ENCODE measurements at regions not wholly inside any gene's neighbourhood (a gene's known extent, or its start where the extent isn't known, plus 50 kb on each side); places are given as distances from the start of the nearest gene placed in this dataset.

GRCh38 chr16:72324578-72324977, 152.6 kb upstream of the PMFBP1 start:
- DNase-seq (ENCODE audit: low read depth): no peak
- TF ChIP-seq CTCF (IDR thresholded peaks at IDR 0.05; ENCODE audit: insufficient read depth, low read length): no peak
- no peak overlapping the region for H3K4me3 ChIP-seq (ENCODE audit: low read depth, low read length)

GRCh38 chr16:72317446-72317845, 145.5 kb upstream of the PMFBP1 start:
- TF ChIP-seq CTCF (IDR thresholded peaks at IDR 0.05; ENCODE audit: insufficient read depth, low read length): no peak
- no peak overlapping the region for H3K4me3 ChIP-seq (ENCODE audit: low read depth, low read length)
- peak; percentile 75 for DNase-seq (ENCODE audit: low read depth)

DNA sequence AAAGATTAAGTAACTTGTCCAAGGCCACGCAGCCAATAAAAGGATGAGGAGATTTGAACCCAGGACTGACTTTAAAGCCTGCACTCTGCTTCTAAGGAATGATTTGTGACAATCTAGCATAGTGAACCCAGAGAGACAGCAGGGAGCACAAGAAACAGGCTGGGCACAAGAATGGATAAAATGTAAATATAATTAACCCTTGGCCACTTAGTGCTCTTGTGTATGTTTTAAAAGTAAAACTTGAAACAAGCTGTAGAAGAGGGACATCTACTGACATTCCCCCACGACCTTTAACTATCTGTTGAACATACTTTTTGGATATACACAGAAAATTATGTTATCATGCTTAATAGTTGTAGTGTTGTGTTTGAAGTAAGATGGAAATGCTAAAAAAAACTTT, 141.9 kb upstream of the PMFBP1 start:
- no peak overlapping the region for H3K4me3 ChIP-seq (ENCODE audit: low read depth, low read length)
- no peak for DNase-seq (ENCODE audit: low read depth)
- no peak for TF ChIP-seq CTCF (IDR thresholded peaks at IDR 0.05; ENCODE audit: insufficient read depth, low read length)

DNA sequence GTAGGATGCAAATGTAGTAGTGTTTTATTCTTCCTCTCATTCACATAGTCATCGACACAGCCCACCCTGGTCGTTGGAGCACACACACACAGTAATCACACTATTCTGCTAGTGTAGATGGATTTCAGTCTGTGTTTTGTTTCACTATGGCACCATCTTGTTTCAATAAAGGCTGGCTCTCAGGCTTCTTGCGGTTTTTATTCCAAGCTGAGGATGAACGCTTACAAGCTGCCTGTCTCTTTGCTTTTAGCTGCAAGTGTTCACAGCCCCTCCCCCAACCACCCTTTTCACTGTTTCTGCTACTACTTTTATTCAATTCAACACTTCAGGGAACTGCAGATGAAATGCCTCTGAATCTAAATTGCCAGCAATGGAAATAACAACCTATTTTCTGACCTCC, 140.9 kb upstream of the PMFBP1 start:
- DNase-seq (ENCODE audit: low read depth): peak; percentile 8
- H3K4me3 ChIP-seq (ENCODE audit: low read depth, low read length): no peak overlapping the region
- no peak for TF ChIP-seq CTCF (IDR thresholded peaks at IDR 0.05; ENCODE audit: insufficient read depth, low read length)

- peak; percentile 62 for DNase-seq (ENCODE audit: low read depth)
- H3K4me3 ChIP-seq (ENCODE audit: low read depth, low read length): no peak overlapping the region
- TF ChIP-seq CTCF (IDR thresholded peaks at IDR 0.05; ENCODE audit: insufficient read depth, low read length): no peak
These were observed 139.5 kb upstream of the PMFBP1 start for GRCh38 chr16:72311426-72311825.

- TF ChIP-seq CTCF (IDR thresholded peaks at IDR 0.05; ENCODE audit: insufficient read depth, low read length): no peak
These were observed 137.0 kb upstream of the PMFBP1 start for GRCh38 chr16:72309001-72309400.

GRCh38 chr16:72308396-72308795, 136.4 kb upstream of the PMFBP1 start:
- no peak for DNase-seq (ENCODE audit: low read depth)
- H3K4me3 ChIP-seq (ENCODE audit: low read depth, low read length): no peak overlapping the region
- TF ChIP-seq CTCF (IDR thresholded peaks at IDR 0.05; ENCODE audit: insufficient read depth, low read length): no peak

More at GRCh38 chr16:72309001-72309400, 137.0 kb upstream of the PMFBP1 start:
- DNase-seq (ENCODE audit: low read depth): no peak
- H3K4me3 ChIP-seq (ENCODE audit: low read depth, low read length): no peak overlapping the region

Measured in fibroblast of the aortic adventitia (primary cell).